NCI-H2227 (cell line): ENCODE measurements at regions not wholly inside any gene's neighbourhood (a gene's known extent, or its start where the extent isn't known, plus 50 kb on each side); places are given as distances from the start of the nearest gene placed in this dataset.

ENCODE experiments used
- DNase-seq: peaks from one replicate; lab custom pipeline; 2025; ENCODE audit not compliant: unreplicated experiment; lab: John Stamatoyannopoulos, UW

- no peak for DNase-seq
Observed at GRCh38 chr5:4859500-4860235, 280.5 kb upstream of the ADAMTS16 start.

GRCh38 chr5:4860631-4861030, 279.5 kb upstream of the ADAMTS16 start:
- DNase-seq: no peak

GRCh38 chr5:4862500-4862899, 277.6 kb upstream of the ADAMTS16 start:
- peak; percentile 35 for DNase-seq

- no peak for DNase-seq
Observed at GRCh38 chr5:4866131-4866659, 273.9 kb upstream of the ADAMTS16 start.

GRCh38 chr5:4866817-4867216, 273.3 kb upstream of the ADAMTS16 start:
- no peak for DNase-seq

GRCh38 chr5:4868140-4868735, 271.9 kb upstream of the ADAMTS16 start:
- DNase-seq: peak; percentile 16

- DNase-seq: no peak
Observed at GRCh38 chr5:4873652-4874051, 266.5 kb upstream of the ADAMTS16 start.

- DNase-seq: no peak
Observed at GRCh38 chr5:4874097-4874496, 266.0 kb upstream of the ADAMTS16 start.

GRCh38 chr5:4875942-4876341, 264.2 kb upstream of the ADAMTS16 start:
- no peak for DNase-seq

GRCh38 chr5:4876804-4877203, 263.3 kb upstream of the ADAMTS16 start:
- no peak for DNase-seq

GRCh38 chr5:4877579-4877978, 262.6 kb upstream of the ADAMTS16 start:
- DNase-seq: no peak

GRCh38 chr5:4879075-4879474, 261.1 kb upstream of the ADAMTS16 start:
- DNase-seq: no peak

GRCh38 chr5:4879693-4880303, 260.3 kb upstream of the ADAMTS16 start:
- DNase-seq: peak; percentile 40

- DNase-seq: no peak
Observed at GRCh38 chr5:4880304-4880741, 259.8 kb upstream of the ADAMTS16 start.

GRCh38 chr5:4881366-4882002, 258.6 kb upstream of the ADAMTS16 start:
- no peak for DNase-seq

- no peak for DNase-seq
Observed at GRCh38 chr5:4882186-4882585, 257.9 kb upstream of the ADAMTS16 start.

GRCh38 chr5:4883360-4883759, 256.8 kb upstream of the ADAMTS16 start:
- DNase-seq: no peak

- no peak for DNase-seq
Observed at GRCh38 chr5:4893063-4893744, 246.9 kb upstream of the ADAMTS16 start.

GRCh38 chr5:4896328-4896727, 243.8 kb upstream of the ADAMTS16 start:
- no peak for DNase-seq

GRCh38 chr5:4901305-4901811, 238.8 kb upstream of the ADAMTS16 start:
- no peak for DNase-seq

- DNase-seq: no peak
Observed at GRCh38 chr5:4901924-4902323, 238.2 kb upstream of the ADAMTS16 start.
